ENCODE measurements at regions not wholly inside any gene's neighbourhood (a gene's known extent, or its start where the extent isn't known, plus 50 kb on each side); places are given as distances from the start of the nearest gene placed in this dataset.

DNA sequence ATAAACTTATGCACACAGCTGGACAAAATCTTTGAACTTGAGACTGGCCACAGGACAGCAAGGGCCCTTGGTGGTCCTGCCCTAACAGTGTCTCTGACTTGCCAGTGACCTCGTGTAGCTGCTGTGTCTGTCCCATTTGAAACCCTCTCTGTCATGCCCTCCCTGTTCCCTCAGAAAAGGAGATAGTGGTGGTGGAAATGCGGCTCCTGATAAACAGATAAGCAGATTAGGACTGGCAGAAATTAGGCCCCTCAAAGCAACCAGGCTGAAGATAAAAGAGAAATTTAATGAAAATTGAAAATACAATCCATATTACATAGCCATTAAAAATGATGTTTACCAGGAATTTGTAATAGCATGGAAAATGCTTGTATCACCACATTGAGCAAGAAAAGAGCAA lies 136.6 kb upstream of the ATP6AP2 start:
- H3K36me3 ChIP-seq, result no peaks in the 10 kb centered on the region
- ATAC-seq, result no peak
- no peaks in the 10 kb centered on the region for H3K9me3 ChIP-seq
- H3K4me1 ChIP-seq, result no peaks in the 10 kb centered on the region
- intact Hi-C loops (cut with DNase I; ENCODE audit: low total_unique reads) (no loop called here), in situ Hi-C loops (cut with MboI; ENCODE audit: low sequenced_read_pairs in 4 of 4) (no loop called here)
- DNase-seq, result no peak
- no peaks in the 10 kb centered on the region for H3K27me3 ChIP-seq
- no peak for TF ChIP-seq POLR2A (IDR thresholded peaks at IDR 0.05)
- TF ChIP-seq, protein P1, sequence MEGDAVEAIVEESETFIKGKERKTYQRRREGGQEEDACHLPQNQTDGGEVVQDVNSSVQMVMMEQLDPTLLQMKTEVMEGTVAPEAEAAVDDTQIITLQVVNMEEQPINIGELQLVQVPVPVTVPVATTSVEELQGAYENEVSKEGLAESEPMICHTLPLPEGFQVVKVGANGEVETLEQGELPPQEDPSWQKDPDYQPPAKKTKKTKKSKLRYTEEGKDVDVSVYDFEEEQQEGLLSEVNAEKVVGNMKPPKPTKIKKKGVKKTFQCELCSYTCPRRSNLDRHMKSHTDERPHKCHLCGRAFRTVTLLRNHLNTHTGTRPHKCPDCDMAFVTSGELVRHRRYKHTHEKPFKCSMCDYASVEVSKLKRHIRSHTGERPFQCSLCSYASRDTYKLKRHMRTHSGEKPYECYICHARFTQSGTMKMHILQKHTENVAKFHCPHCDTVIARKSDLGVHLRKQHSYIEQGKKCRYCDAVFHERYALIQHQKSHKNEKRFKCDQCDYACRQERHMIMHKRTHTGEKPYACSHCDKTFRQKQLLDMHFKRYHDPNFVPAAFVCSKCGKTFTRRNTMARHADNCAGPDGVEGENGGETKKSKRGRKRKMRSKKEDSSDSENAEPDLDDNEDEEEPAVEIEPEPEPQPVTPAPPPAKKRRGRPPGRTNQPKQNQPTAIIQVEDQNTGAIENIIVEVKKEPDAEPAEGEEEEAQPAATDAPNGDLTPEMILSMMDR (IDR thresholded peaks at IDR 0.05 in 4 of 5, conservative IDR thresholded peaks at IDR 0.05 in 1 of 5), result no peak
- H3K27ac ChIP-seq, result no peak overlapping the region
- no peak overlapping the region for H3K4me3 ChIP-seq

DNA sequence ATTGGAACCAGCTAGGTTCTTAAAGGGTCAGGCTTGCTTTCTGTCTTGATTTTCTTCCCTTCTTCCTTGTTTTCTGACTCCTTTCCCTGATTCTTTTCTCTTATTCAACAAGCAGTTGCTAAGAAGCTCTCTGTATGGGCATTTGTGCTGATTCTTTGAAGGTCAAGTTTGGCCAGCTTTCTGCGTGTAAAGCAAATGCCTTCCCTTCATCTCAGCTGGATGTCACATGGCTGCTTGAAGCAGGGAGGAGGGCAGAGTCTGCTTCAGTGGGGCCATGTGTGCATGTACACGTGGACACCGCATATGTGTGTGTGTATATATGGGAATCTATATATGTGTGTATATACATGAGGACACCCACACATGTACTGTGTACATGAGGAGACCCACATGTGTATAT lies 139.9 kb upstream of the ATP6AP2 start:
- no peaks in the 10 kb centered on the region for H3K4me1 ChIP-seq
- no peaks in the 10 kb centered on the region for H3K36me3 ChIP-seq
- intact Hi-C loops (cut with DNase I; ENCODE audit: low total_unique reads) (no loop called here), in situ Hi-C loops (cut with MboI; ENCODE audit: low sequenced_read_pairs in 4 of 4) (no loop called here)
- H3K9me3 ChIP-seq, result no peaks in the 10 kb centered on the region
- TF ChIP-seq, protein P1 (IDR thresholded peaks at IDR 0.05 in 4 of 5, conservative IDR thresholded peaks at IDR 0.05 in 1 of 5), result no peak
- no peak for TF ChIP-seq POLR2A (IDR thresholded peaks at IDR 0.05)
- no peaks in the 10 kb centered on the region for H3K27me3 ChIP-seq
- DNase-seq (no peak), ATAC-seq (no peak)
- no peak overlapping the region for H3K27ac ChIP-seq
- no peak overlapping the region for H3K4me3 ChIP-seq

DNA sequence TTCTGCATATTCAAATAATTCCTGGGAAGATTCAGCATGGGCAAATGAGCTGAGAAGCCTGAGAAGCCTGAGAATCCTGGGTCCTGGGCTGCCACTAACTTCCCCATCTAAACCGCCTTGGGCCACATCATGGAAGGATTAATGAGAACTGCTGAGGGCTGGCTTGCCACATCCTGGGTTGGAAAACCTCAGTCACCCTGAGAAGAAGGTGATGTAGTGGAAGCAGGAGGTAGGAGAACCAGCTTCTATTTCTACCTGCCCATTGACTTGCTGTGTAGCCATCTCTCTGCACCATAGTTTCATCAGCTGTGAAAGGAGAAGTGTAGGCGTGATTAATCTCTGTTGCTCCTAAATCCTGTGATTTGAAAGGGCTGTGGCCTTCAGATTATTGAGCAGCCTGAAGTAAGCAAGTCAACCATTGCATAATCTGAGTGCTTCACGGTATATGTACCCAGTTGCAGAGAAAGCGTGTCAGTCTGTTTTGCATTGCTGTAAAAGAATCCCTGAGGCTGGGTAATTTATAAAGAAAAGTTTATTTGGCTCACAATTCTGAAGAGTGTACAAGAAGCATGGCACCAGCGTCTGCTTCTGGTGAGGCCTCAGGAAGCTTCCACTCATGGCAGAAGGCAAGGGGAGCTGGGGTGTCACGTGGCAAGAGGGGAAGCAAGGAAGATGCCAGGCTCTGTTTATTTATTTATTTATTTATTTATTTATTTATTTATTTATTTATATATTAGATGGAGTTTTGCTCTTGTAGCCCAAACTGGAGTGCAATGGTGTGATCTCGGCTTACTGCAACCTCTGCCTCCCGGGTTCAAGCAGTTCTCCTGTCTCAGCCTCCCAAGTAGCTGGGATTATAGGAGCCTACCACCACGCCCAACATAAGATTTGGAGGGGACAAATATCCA lies 140.9 kb upstream of the ATP6AP2 start:
- TF ChIP-seq, protein P1 (IDR thresholded peaks at IDR 0.05 in 4 of 5, conservative IDR thresholded peaks at IDR 0.05 in 1 of 5), result no peak
- no peak for TF ChIP-seq POLR2A (IDR thresholded peaks at IDR 0.05)
- DNase-seq (no peak), ATAC-seq (no peak)
- Histone ChIP-seq H3K4me1 (peaks cover 0 to 4% of the 10 kb centered on the region in 2 donors), H3K27me3 (no peaks in the 10 kb centered on the region), H3K27ac (no peak overlapping the region), H3K36me3 (no peaks in the 10 kb centered on the region), H3K4me3 (no peak overlapping the region), H3K9me3 (no peaks in the 10 kb centered on the region)
- in situ Hi-C loops (cut with MboI; ENCODE audit: low sequenced_read_pairs in 4 of 4), result no loop called here
- intact Hi-C loops (cut with DNase I; ENCODE audit: low total_unique reads), result no loop called here

DNA sequence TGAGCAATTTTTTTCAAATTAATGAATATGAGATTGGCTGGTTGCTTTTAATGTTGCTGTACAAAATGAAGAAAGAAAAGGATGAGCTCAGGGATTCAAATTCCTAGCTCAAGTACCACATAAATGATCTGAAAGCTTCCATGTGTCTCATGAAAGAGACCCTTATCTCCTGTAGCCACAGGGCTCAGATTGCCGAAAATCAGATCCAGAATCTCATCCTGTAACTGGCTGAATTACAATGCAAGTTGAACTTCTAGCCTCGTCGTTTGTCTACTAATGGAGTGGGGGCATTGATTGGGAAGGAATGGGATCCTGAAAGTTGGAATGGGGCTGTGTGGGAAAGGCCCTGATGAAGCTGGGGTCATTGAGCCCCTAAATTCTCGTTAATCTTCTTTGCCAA lies 143.4 kb upstream of the ATP6AP2 start:
- no peak for TF ChIP-seq POLR2A (IDR thresholded peaks at IDR 0.05)
- TF ChIP-seq, protein P1 (IDR thresholded peaks at IDR 0.05 in 4 of 5, conservative IDR thresholded peaks at IDR 0.05 in 1 of 5), result no peak
- in situ Hi-C loops (cut with MboI; ENCODE audit: low sequenced_read_pairs in 4 of 4), result no loop called here
- H3K27ac ChIP-seq, result no peak overlapping the region
- no peaks in the 10 kb centered on the region for H3K36me3 ChIP-seq
- DNase-seq, result no peak
- H3K4me3 ChIP-seq, result no peak overlapping the region
- intact Hi-C loops (cut with DNase I; ENCODE audit: low total_unique reads), result no loop called here
- peaks cover 0 to 4% of the 10 kb centered on the region in 2 donors for H3K4me1 ChIP-seq
- ATAC-seq, result no peak
- H3K9me3 ChIP-seq, result no peaks in the 10 kb centered on the region
- H3K27me3 ChIP-seq, result peaks cover 0 to 3% (median 0%) of the 10 kb centered on the region in 3 donors
